ENCODE measurements at regions not wholly inside any gene's neighbourhood (a gene's known extent, or its start where the extent isn't known, plus 50 kb on each side); places are given as distances from the start of the nearest gene placed in this dataset.

GRCh38 chr2:239789711-239790110, 235.4 kb downstream of the NDUFA10 start:
- no peak for TF ChIP-seq POLR2AphosphoS5 (IDR thresholded peaks at IDR 0.05)

GRCh38 chr2:239788576-239789098, 236.5 kb downstream of the NDUFA10 start:
- Histone ChIP-seq H3K4me3 (no peak overlapping the region), H3K4me1 (peaks cover 17% of the 10 kb centered on the region), H3K27me3 (no peaks in the 10 kb centered on the region), H3K9me3 (peaks cover 8% of the 10 kb centered on the region), H3K27ac (no peak overlapping the region), H3K36me3 (no peaks in the 10 kb centered on the region)
- no peak for TF ChIP-seq CTCF (IDR thresholded peaks at IDR 0.05)
- no peak for TF ChIP-seq POLR2A (IDR thresholded peaks at IDR 0.05)
- no peak for TF ChIP-seq EP300 (IDR thresholded peaks at IDR 0.05)
- no peak for TF ChIP-seq POLR2AphosphoS5 (IDR thresholded peaks at IDR 0.05)
- DNase-seq (ENCODE audit: low spot score in 2 of 2): peak in 1 of 2 donors; percentile 48
- 47% methylated on average over 6 of the region's 6 CpGs for WGBS

More at GRCh38 chr2:239789711-239790110, 235.4 kb downstream of the NDUFA10 start:
- H3K27me3 ChIP-seq: no peaks in the 10 kb centered on the region
- H3K9me3 ChIP-seq: peaks cover 8% of the 10 kb centered on the region
- 93% methylated on average over 8 of the region's 8 CpGs for WGBS
- H3K27ac ChIP-seq: no peak overlapping the region
- H3K4me1 ChIP-seq: peaks cover 17% of the 10 kb centered on the region
- no peak overlapping the region for H3K4me3 ChIP-seq
- no peaks in the 10 kb centered on the region for H3K36me3 ChIP-seq
- peak; percentile 26 to 56 for DNase-seq (ENCODE audit: low spot score in 2 of 2)

GRCh38 chr2:239787538-239788050, 237.5 kb downstream of the NDUFA10 start:
- no peak for TF ChIP-seq EP300 (IDR thresholded peaks at IDR 0.05)
- TF ChIP-seq POLR2A (IDR thresholded peaks at IDR 0.05): no peak
- no peak for TF ChIP-seq POLR2AphosphoS5 (IDR thresholded peaks at IDR 0.05)
- no peak for TF ChIP-seq CTCF (IDR thresholded peaks at IDR 0.05)
- Histone ChIP-seq H3K27ac (no peak overlapping the region), H3K4me3 (no peak overlapping the region), H3K9me3 (peaks cover 8% of the 10 kb centered on the region), H3K27me3 (no peaks in the 10 kb centered on the region), H3K36me3 (no peaks in the 10 kb centered on the region), H3K4me1 (peaks cover 17% of the 10 kb centered on the region)
- 91% methylated on average over 6 of the region's 6 CpGs for WGBS
- no peak for DNase-seq (ENCODE audit: low spot score in 2 of 2)

GRCh38 chr2:239786791-239787190, 238.4 kb downstream of the NDUFA10 start:
- 70% methylated on average over 2 of the region's 2 CpGs for WGBS
- Histone ChIP-seq H3K4me1 (peaks cover 12% of the 10 kb centered on the region), H3K9me3 (peaks cover 8% of the 10 kb centered on the region), H3K27me3 (no peaks in the 10 kb centered on the region), H3K27ac (no peak overlapping the region), H3K4me3 (no peak overlapping the region), H3K36me3 (no peaks in the 10 kb centered on the region)
- no peak for TF ChIP-seq EP300 (IDR thresholded peaks at IDR 0.05)
- no peak for TF ChIP-seq CTCF (IDR thresholded peaks at IDR 0.05)
- no peak for TF ChIP-seq POLR2AphosphoS5 (IDR thresholded peaks at IDR 0.05)
- TF ChIP-seq POLR2A (IDR thresholded peaks at IDR 0.05): no peak
- DNase-seq (ENCODE audit: low spot score in 2 of 2): no peak

- H3K9me3 ChIP-seq: peaks cover 8% of the 10 kb centered on the region
- 100% methylated on average over 4 of the region's 5 CpGs for WGBS
- DNase-seq (ENCODE audit: low spot score in 2 of 2): peak; percentile 35 to 36
- H3K4me1 ChIP-seq: peaks cover 3% of the 10 kb centered on the region
- H3K27me3 ChIP-seq: peaks cover 23% of the 10 kb centered on the region
- no peak overlapping the region for H3K27ac ChIP-seq
- TF ChIP-seq POLR2AphosphoS5 (IDR thresholded peaks at IDR 0.05) (no peak), POLR2A (IDR thresholded peaks at IDR 0.05) (no peak), CTCF (IDR thresholded peaks at IDR 0.05) (no peak), EP300 (IDR thresholded peaks at IDR 0.05) (no peak)
- H3K36me3 ChIP-seq: no peaks in the 10 kb centered on the region
- H3K4me3 ChIP-seq: no peak overlapping the region
These were observed 243.7 kb downstream of the NDUFA10 start for GRCh38 chr2:239781454-239781853.

Measured in suprapubic skin (tissue), 4 donors.